Limb (tissue), 2 donors: ENCODE measurements at regions not wholly inside any gene's neighbourhood (a gene's known extent, or its start where the extent isn't known, plus 50 kb on each side); places are given as distances from the start of the nearest gene placed in this dataset.
"Not testable (repeated sequence)": the region's sequence is repeated elsewhere in the genome, so short reads cannot be mapped to it uniquely, and the experiment has no call there.

Source experiments
- DNase-seq, 2 donors: peaks; one replicate each; pipeline ENCODE4 v3.0.0-alpha.2; 2016; ENCODE audit errors: extremely low spot score in 2 of 2

DNA sequence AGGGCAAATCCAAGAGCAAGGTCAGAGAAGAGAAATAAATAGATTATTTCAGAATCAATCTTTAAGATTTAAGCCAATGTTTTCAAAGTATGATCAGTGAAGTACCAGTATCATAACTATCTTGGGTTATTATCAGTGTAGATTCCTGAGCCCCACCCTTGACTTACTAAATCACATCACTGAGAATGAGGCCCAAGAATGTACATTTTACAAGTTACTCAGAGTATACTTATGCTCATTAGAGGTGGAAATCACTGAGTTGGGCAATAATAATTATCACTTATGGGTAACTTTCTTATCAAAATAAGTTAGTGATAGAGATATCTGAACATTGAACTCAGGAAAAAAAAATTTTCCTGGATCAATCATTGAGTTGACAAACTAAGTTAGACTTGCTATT lies 121.6 kb upstream of the NOCT start:
- DNase-seq, result no peak

DNA sequence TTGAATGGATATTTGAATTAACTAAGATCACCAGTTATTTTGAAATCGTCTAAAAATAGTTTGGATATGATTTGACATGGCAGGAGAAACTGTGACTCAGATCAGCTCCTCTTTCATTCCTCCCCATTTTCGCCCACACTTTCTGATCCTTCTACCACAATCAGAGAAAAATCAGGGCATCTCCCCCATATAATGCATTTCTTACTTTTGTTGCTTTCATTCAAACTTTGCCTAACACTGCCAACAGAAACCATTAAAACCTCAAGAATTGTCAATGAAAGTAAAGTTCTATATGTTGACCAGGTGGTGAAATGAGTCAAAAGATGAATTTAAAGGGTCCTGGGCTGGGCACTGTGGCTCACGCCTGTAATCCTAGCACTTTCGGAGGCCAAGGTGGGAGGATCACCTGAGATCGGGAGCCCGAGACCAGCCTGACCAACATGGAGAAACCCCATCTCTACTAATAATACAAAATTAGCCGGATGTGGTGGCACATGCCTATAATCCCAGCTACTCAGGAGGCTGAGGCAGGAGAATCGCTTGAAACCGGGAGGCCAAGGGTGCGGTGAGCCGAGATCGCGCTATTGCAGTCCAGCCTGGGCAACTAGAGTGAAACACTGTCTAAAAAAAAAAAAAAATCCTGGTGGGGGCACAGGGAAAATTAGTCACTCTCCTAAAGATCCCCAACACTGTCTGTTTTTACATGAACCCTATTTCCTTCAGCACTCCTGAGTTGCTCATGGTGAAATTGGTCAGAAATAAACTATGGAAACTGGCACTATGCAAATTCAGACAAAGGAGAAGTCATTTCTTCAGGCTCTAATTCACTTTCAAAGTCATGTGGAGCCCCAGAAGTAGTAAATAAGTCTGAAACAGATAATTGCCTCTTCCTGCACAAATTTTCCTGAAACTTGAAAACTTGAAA lies 122.8 kb upstream of the NOCT start:
- DNase-seq, result no peak

GRCh38 chr4:138891631-138892031 lies 124.0 kb upstream of the NOCT start:
- DNase-seq, result no peak

DNA sequence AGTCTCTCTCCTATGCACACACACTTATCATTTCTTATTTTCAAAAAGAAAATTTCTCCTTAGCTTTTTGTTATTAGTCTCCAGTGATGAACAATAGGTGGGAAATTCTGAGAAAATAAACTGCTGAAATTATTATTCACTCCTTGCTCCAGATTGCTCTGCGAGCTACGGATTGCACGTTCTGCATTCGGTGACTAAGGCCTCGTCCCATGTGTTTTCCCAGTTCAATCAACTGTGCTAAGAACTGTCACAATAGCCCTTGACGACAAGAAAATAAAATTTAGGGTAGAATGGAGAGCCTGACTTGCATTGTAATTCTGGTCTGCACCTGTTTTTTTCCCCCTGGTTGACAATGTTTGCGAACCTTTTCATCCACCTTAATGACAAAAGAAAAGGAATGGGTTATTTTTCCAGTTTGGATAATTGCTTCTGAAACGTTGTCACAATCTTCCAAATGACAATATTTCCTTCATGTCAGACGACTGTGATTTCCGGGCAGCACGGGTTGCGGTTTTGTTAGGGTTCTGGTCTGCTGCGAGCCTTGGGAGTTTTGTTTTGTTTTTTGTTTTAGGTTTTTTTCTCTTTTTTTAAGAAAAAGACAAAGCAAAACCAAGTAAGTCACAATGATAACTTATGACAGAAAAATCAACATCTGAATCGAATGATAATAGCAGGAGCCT lies 124.5 kb upstream of the NOCT start:
- DNase-seq, result no peak

- DNase-seq, result no peak
These were observed 126.4 kb upstream of the NOCT start for GRCh38 chr4:138889216-138889615.

DNA sequence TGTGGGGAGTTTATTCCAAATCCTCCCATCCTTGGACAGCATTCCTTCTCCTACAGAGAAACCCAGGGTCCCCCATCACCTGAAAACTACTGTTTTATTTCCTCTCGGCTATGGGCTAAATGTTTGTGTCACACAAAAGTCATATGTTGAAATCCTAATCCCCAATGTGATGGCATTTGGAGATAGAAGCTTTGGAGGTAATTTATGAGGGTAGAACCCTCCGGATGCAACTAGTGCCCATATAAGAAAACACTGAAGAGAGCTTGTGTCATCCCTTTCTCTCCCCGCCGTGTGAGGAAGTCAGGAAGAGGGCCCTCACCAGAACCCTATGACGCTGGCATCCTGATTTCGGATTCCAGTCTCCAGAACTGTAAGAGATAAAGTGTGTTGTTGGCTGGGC lies 127.8 kb upstream of the NOCT start:
- no peak for DNase-seq

GRCh38 chr4:138887341-138887740 lies 128.2 kb upstream of the NOCT start:
- DNase-seq, result no peak

- DNase-seq, result no peak
These were observed 135.8 kb upstream of the NOCT start for GRCh38 chr4:138879757-138880156.

- no peak for DNase-seq
These were observed 139.5 kb upstream of the NOCT start for GRCh38 chr4:138875891-138876608.

GRCh38 chr4:138871555-138871875 lies 144.1 kb upstream of the NOCT start:
- DNase-seq, result peak in 1 of 2 donors; percentile 34

DNA sequence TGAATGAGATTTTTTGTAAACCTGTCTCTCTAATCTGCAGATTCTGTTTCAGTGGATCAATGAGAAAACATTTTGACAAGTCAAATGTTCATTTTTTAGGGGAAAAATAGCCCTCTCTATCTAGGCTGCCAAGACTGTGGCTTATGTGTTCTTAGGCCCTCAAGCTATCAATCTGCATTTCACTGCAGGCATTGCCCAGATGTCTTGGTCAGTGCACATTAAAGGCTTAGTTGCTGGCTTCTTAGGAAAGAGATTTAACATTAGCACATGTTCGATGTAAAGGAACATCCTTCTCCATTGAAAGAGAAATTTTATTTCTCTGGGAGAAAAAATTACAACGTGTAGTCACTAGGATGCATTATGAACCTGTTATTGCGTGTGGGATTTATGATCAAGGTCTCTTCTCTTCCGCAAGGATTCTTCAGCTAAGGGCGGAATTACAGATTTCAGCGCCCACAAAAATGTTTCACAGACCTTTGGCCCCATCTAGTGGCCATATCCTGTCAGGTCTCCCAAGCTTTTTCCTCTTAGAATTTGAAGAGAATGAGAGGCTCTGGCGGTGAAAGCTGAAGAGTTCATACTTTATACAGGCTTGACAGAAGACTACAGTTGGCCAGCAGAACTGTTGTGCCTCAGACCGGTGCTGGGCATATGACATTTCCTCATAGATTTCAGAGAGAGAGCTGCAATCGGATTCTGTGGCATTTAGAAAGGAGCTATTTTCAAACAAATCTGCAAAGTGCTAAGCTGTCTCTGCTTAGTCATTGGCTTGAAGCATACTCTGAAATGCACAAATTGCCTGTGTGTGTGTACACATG lies 144.6 kb upstream of the NOCT start:
- peak; percentile 86 for DNase-seq

GRCh38 chr4:138869631-138870030 lies 145.9 kb upstream of the NOCT start:
- DNase-seq, result no peak

GRCh38 chr4:138869165-138869564 lies 146.4 kb upstream of the NOCT start:
- DNase-seq, result no peak

DNA sequence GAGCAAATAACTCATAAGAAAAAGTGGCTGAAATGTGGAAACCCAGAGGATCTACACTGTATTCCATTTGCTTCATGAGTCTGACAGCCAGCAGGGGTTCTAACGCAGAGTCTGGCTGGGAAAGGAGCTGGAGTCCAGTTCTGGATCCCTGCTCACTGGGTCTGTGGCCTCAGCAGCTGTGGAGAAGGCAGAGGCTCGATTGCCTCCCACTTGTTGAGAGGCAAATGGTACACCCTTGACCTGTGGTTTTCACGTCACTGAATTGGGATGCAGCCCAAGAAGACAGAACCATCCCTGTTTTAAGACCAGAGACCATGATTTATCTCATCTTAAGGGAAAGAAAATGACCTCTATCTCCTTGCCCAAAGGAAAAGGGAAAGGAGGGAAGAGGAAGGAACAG lies 147.0 kb upstream of the NOCT start:
- no peak for DNase-seq

DNA sequence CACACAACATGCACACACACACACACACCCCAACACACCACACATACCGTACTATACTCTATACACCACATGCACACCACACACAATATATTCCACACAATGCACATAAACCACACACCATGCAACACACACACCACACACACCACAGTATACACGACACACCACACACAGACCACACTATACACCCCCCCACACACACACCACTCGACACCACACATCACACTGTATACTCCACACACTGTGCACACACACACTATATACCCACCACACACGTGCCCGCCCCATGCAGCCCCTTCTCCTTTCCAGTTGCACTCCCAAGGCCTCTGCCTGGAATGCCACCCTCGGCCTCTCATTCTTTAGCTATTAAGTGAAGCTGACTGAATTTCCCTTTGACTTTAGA lies 148.2 kb upstream of the NOCT start:
- no peak for DNase-seq

DNA sequence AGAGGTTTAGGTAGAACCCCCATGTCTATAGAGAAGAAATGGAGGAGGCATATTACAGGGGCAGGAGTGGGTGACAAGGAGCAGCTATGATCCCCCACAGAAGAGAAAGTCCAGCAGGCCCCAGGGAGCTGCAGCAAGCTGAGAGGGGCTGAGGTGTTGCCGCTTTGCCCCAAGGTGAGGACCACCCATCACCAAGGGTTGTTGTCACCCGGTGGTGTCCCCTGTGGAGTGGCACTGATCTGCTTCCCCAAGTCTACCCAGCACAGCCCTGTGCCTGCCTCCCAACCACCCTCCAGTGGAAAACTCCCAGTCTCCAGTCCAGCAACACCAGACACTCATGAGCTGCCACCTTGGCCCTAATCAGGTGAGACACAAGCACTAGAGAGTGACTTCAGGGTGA lies 149.3 kb upstream of the NOCT start:
- DNase-seq, result no peak

DNA sequence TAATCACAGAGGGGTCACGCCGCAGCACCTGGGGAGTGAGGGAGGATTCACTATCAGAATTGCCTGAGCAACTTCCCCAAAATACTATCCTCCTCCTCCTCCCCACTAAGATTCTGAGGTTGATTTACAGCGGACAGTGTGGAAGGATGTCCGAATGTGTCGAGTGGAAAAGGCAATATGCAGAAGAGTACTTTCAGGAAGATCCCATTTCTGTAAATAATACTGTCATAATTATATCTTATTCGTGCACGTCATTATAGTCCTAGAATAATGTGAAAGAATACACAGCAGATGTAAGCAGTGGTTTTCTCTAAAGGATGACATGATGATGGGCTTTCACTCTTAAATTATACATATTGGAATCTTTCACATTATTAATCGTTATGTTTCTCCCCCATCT lies 149.8 kb upstream of the NOCT start:
- DNase-seq, result no peak

- DNase-seq, result no peak
These were observed 150.4 kb upstream of the NOCT start for GRCh38 chr4:138864961-138865720.

DNA sequence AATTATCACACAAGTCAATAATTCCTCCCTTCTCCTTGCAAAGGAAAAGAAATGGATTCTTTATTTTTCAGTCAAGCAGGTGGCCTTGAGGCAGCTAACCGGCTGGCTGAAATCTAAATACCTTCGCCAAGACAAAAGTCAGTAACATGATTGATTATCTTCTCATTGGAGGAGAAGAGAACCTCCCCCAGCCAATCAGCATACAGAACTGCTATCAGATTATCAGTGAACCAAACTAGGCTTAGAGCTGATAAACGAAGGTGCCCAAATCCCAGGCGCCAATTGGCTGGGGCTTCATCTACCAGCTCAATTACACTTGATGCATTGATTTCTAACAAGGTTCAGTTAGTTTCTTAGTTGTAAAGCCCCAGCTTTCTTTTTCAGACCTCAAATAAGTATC lies 152.4 kb upstream of the NOCT start:
- no peak for DNase-seq

GRCh38 chr4:138861135-138861534 lies 154.4 kb upstream of the NOCT start:
- no peak for DNase-seq

DNA sequence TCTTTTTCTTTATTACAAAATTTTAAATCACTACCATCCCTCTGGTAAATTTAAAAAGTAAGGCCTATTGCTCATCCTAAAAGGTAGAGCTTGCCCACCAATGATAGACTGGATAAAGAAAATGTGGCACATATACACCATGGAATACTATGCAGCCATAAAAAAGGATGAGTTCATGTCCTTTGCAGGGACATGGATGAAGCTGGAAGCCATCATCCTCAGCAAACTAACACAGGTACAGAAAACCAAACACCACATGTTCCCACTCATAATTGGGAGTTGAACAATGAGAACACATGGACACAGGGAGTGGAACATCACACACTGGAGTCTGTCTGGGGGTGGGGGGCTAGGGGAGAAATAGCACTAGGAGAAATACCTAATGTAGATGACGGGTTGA lies 155.2 kb upstream of the NOCT start:
- DNase-seq, result not testable (repeated sequence)
